ENCODE measurements at regions not wholly inside any gene's neighbourhood (a gene's known extent, or its start where the extent isn't known, plus 50 kb on each side); places are given as distances from the start of the nearest gene placed in this dataset.

DNA sequence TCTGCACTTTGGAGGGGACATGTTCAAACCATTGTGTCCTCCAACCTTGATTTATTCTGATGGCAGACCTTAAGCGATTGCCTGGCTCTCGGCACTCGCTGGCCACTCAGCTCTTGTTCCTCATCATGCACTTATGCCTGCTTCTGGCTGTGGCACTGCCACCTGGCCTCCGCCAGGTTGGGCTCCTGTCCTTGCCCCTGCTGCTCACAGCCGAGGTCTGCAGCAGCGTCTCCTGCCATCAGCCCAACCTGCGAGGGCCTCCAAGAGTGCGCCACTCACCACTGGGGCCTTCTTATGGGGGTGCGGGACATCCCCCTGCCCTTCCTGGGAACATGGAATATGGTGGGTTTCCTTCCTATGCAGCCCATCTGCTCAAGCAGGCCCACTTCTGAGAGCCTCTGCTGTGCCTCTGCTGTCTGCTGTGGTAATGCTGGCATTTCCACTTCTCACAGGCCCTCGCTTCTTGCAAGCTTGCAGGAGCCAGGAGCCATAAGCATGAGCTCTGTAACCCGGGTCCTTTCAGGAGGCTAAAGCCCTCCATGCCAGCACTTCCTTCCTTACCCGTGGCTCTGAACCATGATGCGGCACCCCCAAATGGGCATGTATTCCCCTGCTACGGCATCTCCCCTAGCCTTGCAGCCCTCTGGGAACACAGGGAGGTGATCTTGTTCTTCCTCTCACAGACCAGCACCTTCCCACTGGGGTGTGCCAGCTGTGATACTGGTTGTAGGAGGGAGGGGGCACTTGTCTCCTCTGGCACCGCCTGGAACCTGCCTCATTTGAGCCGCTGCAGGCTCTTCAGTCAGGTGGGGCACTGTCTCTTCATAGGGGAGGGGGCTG, 58.6 kb upstream of the HS6ST1 start:
- H3K9ac ChIP-seq (ENCODE audit: control insufficient read depth, extremely low read depth, insufficient read depth, low read length), result no peak overlapping the region
- H3K4me3 ChIP-seq (ENCODE audit: control insufficient read depth in 2 of 3, extremely low read depth in 1 of 3, insufficient read depth in 2 of 3, low read depth in 1 of 3, low read length in 3 of 3), result no peak overlapping the region
- H3K27ac ChIP-seq (ENCODE audit: control insufficient read depth, insufficient read depth, low read length), result no peak overlapping the region
- H3K9me1 ChIP-seq (ENCODE audit: control insufficient read depth, extremely low read depth, insufficient read depth, low read length), result no peaks in the 10 kb centered on the region
- H3K4me1 ChIP-seq (ENCODE audit: control insufficient read depth, extremely low read depth, insufficient read depth, low read length), result peaks cover 43% of the 10 kb centered on the region
- no peaks in the 10 kb centered on the region for H3K36me3 ChIP-seq (ENCODE audit: control insufficient read depth in 2 of 2, extremely low read depth in 1 of 2, insufficient read depth in 2 of 2, low read length in 2 of 2)
- TF ChIP-seq, protein P1, sequence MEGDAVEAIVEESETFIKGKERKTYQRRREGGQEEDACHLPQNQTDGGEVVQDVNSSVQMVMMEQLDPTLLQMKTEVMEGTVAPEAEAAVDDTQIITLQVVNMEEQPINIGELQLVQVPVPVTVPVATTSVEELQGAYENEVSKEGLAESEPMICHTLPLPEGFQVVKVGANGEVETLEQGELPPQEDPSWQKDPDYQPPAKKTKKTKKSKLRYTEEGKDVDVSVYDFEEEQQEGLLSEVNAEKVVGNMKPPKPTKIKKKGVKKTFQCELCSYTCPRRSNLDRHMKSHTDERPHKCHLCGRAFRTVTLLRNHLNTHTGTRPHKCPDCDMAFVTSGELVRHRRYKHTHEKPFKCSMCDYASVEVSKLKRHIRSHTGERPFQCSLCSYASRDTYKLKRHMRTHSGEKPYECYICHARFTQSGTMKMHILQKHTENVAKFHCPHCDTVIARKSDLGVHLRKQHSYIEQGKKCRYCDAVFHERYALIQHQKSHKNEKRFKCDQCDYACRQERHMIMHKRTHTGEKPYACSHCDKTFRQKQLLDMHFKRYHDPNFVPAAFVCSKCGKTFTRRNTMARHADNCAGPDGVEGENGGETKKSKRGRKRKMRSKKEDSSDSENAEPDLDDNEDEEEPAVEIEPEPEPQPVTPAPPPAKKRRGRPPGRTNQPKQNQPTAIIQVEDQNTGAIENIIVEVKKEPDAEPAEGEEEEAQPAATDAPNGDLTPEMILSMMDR (optimal IDR thresholded peaks at IDR 0.05 in 1 of 3, IDR thresholded peaks at IDR 0.05 in 1 of 3, conservative IDR thresholded peaks at IDR 0.05 in 1 of 3; ENCODE audit: extremely low read depth in 1 of 3, insufficient read depth in 2 of 3, low read length in 3 of 3), result no peak
- no peak for TF ChIP-seq EZH2 (IDR thresholded peaks at IDR 0.05; ENCODE audit: low read length)
- dilution Hi-C loops (cut with MboI; ENCODE audit: extremely low pct_ligation_motif_present, low sequenced_read_pairs), result no loop called here
- FAIRE-seq (no peak), DNase-seq (ENCODE audit: low read depth, low spot score) (no peak)
- no peaks in the 10 kb centered on the region for H3K9me3 ChIP-seq (ENCODE audit: control insufficient read depth, low read depth, low read length)
- H2AFZ ChIP-seq (ENCODE audit: control insufficient read depth, low read length), result no peak overlapping the region
- H3K79me2 ChIP-seq (ENCODE audit: control insufficient read depth, insufficient read depth, low read length), result no peaks in the 10 kb centered on the region
- no peak overlapping the region for H3K4me2 ChIP-seq (ENCODE audit: control insufficient read depth, extremely low read depth, insufficient read depth, low read depth, low read length)
- no peaks in the 10 kb centered on the region for H4K20me1 ChIP-seq (ENCODE audit: control insufficient read depth, extremely low read depth, insufficient read depth, low read length)
- H3K27me3 ChIP-seq (ENCODE audit: control insufficient read depth, extremely low read depth, insufficient read depth, low read length), result no peaks in the 10 kb centered on the region

DNA sequence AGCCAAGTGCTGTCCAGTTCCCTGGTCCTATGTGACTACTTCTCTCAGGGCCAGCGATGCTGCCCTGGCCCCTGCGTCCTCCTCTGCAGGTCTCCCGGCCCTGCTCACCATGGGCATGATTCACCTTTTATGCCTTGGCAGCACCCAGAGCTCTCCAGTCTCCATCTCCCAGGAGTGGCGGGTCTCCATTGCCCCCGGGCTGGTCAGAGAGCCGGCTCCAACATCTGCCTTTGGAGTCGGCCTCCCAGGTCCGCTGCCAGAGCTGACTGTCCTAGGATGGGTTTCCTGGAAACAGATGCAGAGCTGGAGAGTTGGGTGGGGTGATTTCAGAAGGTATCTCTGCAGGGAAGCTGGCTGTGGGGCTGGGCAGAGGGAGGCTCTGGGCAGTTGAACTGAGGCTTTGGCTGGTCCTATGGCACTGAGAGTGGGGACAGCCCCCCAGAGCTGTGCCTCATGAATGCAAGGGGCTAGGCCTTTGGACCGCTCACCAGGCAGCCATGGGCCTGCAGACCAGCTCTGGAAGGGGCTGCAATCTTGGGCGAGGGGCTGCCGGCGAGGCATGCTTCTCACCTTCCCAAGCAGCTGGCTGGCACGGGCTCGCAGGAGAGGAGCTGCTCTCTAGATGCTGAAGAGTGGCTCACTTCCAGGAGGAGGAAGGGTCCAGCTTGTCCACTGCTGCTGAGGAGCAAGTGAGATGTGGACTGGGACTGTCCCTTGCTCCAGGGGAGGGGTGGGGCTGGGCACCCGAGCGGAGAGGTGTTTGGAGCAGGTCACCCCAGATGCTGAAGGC, 59.8 kb upstream of the HS6ST1 start:
- H3K79me2 ChIP-seq (ENCODE audit: control insufficient read depth, insufficient read depth, low read length), result no peaks in the 10 kb centered on the region
- no peaks in the 10 kb centered on the region for H3K36me3 ChIP-seq (ENCODE audit: control insufficient read depth in 2 of 2, extremely low read depth in 1 of 2, insufficient read depth in 2 of 2, low read length in 2 of 2)
- H3K27ac ChIP-seq (ENCODE audit: control insufficient read depth, insufficient read depth, low read length), result no peak overlapping the region
- no peak overlapping the region for H3K9ac ChIP-seq (ENCODE audit: control insufficient read depth, extremely low read depth, insufficient read depth, low read length)
- H3K27me3 ChIP-seq (ENCODE audit: control insufficient read depth, extremely low read depth, insufficient read depth, low read length), result no peaks in the 10 kb centered on the region
- H2AFZ ChIP-seq (ENCODE audit: control insufficient read depth, low read length), result peak overlapping the region; percentile 84
- dilution Hi-C loops (cut with MboI; ENCODE audit: extremely low pct_ligation_motif_present, low sequenced_read_pairs), result no loop called here
- H3K4me3 ChIP-seq (ENCODE audit: control insufficient read depth in 2 of 3, extremely low read depth in 1 of 3, insufficient read depth in 2 of 3, low read depth in 1 of 3, low read length in 3 of 3), result no peak overlapping the region
- TF ChIP-seq, protein P1 (optimal IDR thresholded peaks at IDR 0.05 in 1 of 3, IDR thresholded peaks at IDR 0.05 in 1 of 3, conservative IDR thresholded peaks at IDR 0.05 in 1 of 3; ENCODE audit: extremely low read depth in 1 of 3, insufficient read depth in 2 of 3, low read length in 3 of 3), result no peak
- no peak for TF ChIP-seq EZH2 (IDR thresholded peaks at IDR 0.05; ENCODE audit: low read length)
- H3K4me1 ChIP-seq (ENCODE audit: control insufficient read depth, extremely low read depth, insufficient read depth, low read length), result peaks cover 43% of the 10 kb centered on the region
- H3K9me3 ChIP-seq (ENCODE audit: control insufficient read depth, low read depth, low read length), result no peaks in the 10 kb centered on the region
- H3K9me1 ChIP-seq (ENCODE audit: control insufficient read depth, extremely low read depth, insufficient read depth, low read length), result no peaks in the 10 kb centered on the region
- FAIRE-seq, result no peak
- no peak for DNase-seq (ENCODE audit: low read depth, low spot score)
- H4K20me1 ChIP-seq (ENCODE audit: control insufficient read depth, extremely low read depth, insufficient read depth, low read length), result no peaks in the 10 kb centered on the region
- H3K4me2 ChIP-seq (ENCODE audit: control insufficient read depth, extremely low read depth, insufficient read depth, low read depth, low read length), result peak overlapping the region; percentile 41
